PC-9 (cell line): ENCODE measurements at regions not wholly inside any gene's neighbourhood (a gene's known extent, or its start where the extent isn't known, plus 50 kb on each side); places are given as distances from the start of the nearest gene placed in this dataset.

Experiments used
- CTCF ChIP-seq: fragments of 200-600 bp; sonication (generic); conservative IDR thresholded peaks from 2 replicates; pipeline ENCODE4 v1.6.1; 2017; ENCODE audit warnings: mixed run types, antibody characterized with exemption, mild to moderate bottlenecking, moderate library complexity
- EZH2 ChIP-seq: fragments of 200-600 bp; sonication (generic); IDR thresholded peaks from 2 replicates; pipeline ENCODE4 v1.8.0; 2017; ENCODE audit warnings: antibody characterized with exemption, low read depth

GRCh38 chr18:43883886-43884285 lies 606.6 kb upstream of the SYT4 start:
- TF ChIP-seq CTCF, result no peak
- no peak for TF ChIP-seq EZH2
